Liver (tissue), 8 donors: ENCODE measurements at regions not wholly inside any gene's neighbourhood (a gene's known extent, or its start where the extent isn't known, plus 50 kb on each side); places are given as distances from the start of the nearest gene placed in this dataset.

ENCODE experiments used
- DNase-seq: peaks from one replicate; pipeline ENCODE4 v3.0.0-alpha.2; 2017; ENCODE audit warnings: low spot score
- H3K27ac ChIP-seq, 2 donors: one replicate each; pipeline ENCODE4 v1.7.0; 2013; ENCODE audit warnings: inconsistent platforms in 2 of 2, low read length in 2 of 2, control low read depth in 1 of 2, low read depth in 1 of 2, mild to moderate bottlenecking in 1 of 2
- H3K27me3 ChIP-seq, 4 donors: one replicate each; pipeline versions ENCODE4 v1.6.1 to v1.7.0; 2013; ENCODE audit warnings: low read length in 3 of 4, inconsistent platforms in 1 of 4, mild to moderate bottlenecking in 1 of 4, moderate library complexity in 1 of 4; ENCODE audit not compliant: control insufficient read depth in 4 of 4, insufficient read depth in 4 of 4
- H3K36me3 ChIP-seq, 4 donors: one replicate each; pipeline versions ENCODE4 v1.6.1 to v1.7.0; 2013; ENCODE audit warnings: low read length in 3 of 4, mild to moderate bottlenecking in 3 of 4, low read depth in 1 of 4, moderate library complexity in 1 of 4; ENCODE audit not compliant: control insufficient read depth in 4 of 4, insufficient read depth in 3 of 4
- H3K4me1 ChIP-seq, 4 donors: one replicate each; pipeline versions ENCODE4 v1.6.1 to v1.7.0; 2013; ENCODE audit warnings: low read length in 3 of 4, mild to moderate bottlenecking in 3 of 4, moderate library complexity in 1 of 4; ENCODE audit not compliant: control insufficient read depth in 4 of 4, insufficient read depth in 4 of 4
- H3K4me3 ChIP-seq, 3 donors: one replicate each; pipeline versions ENCODE4 v1.6.1 to v1.7.0; 2013; ENCODE audit warnings: low read length in 3 of 3, control low read depth in 1 of 3, low read depth in 1 of 3, mild to moderate bottlenecking in 1 of 3
- H3K9ac ChIP-seq, 2 donors: one replicate each; pipeline ENCODE4 v1.7.0; 2013; ENCODE audit warnings: low read length in 2 of 2, mild to moderate bottlenecking in 2 of 2, moderate library complexity in 2 of 2, control low read depth in 1 of 2, low read depth in 1 of 2
- H3K9me3 ChIP-seq, 4 donors: one replicate each; pipeline versions ENCODE4 v1.6.1 to v1.7.0; 2013; ENCODE audit warnings: low read length in 3 of 4; ENCODE audit not compliant: control insufficient read depth in 4 of 4
- EGR1 ChIP-seq, 2 donors: IDR thresholded peaks; 2 replicates each; pipeline ENCODE4 v1.6.1; 2016 to 2018; ENCODE audit warnings: antibody characterized with exemption in 2 of 2, low read depth in 2 of 2
- FOXA1 ChIP-seq: IDR thresholded peaks from 2 replicates; pipeline ENCODE4 v1.6.1; 2016; ENCODE audit warnings: antibody characterized with exemption
- FOXA2 ChIP-seq: IDR thresholded peaks from 2 replicates; pipeline ENCODE4 v1.6.1; 2016; ENCODE audit warnings: antibody characterized with exemption
- GABPA ChIP-seq, 2 donors: IDR thresholded peaks in 1 of 2; conservative IDR thresholded peaks in 1 of 2; 2 replicates each; pipeline ENCODE4 v1.6.1; 2016; ENCODE audit warnings: antibody characterized with exemption in 2 of 2, mild to moderate bottlenecking in 1 of 2, moderate library complexity in 1 of 2
- HNF4A ChIP-seq, 2 donors: conservative IDR thresholded peaks; 2 replicates each; pipeline ENCODE4 v1.6.1; 2016; ENCODE audit warnings: antibody characterized with exemption in 2 of 2, mild to moderate bottlenecking in 2 of 2
- JUND ChIP-seq, 2 donors: IDR thresholded peaks; 2 replicates each; pipeline ENCODE4 v1.6.1; 2016; ENCODE audit warnings: antibody characterized with exemption in 2 of 2
- NR2F2 ChIP-seq: IDR thresholded peaks from 2 replicates; pipeline ENCODE4 v1.6.1; 2016; ENCODE audit warnings: antibody characterized with exemption
- RAD21 ChIP-seq, 2 donors: IDR thresholded peaks; 2 replicates each; pipeline ENCODE4 v1.6.1; 2016; ENCODE audit warnings: antibody characterized with exemption in 2 of 2, mild to moderate bottlenecking in 2 of 2
- RXRA ChIP-seq, 2 donors: IDR thresholded peaks; 2 replicates each; pipeline ENCODE4 v1.6.1; 2017 to 2018; ENCODE audit warnings: antibody characterized with exemption in 2 of 2, mild to moderate bottlenecking in 1 of 2
- TAF1 ChIP-seq: conservative IDR thresholded peaks from 2 replicates; pipeline ENCODE4 v1.6.1; 2016; ENCODE audit warnings: antibody characterized with exemption, mild to moderate bottlenecking
- YY1 ChIP-seq: IDR thresholded peaks from 2 replicates; pipeline ENCODE4 v1.6.1; 2016; ENCODE audit warnings: antibody characterized with exemption, mild to moderate bottlenecking
- WGBS: extraction: QIAGEN DNeasy Blood & Tissue Kit; methylation state at CpG from one replicate; pipeline ENCODE4 v1.1.7; 2013; 5-methylcytosine and 5-hydroxymethylcytosine counted together
- TF ChIP-seq, protein P1 (sequence below): fragments of 150-350 bp; IDR thresholded peaks from 2 replicates; pipeline ENCODE4 v1.5.1; 2017; ENCODE audit warnings: improper control_type of control experiment, low read depth, low read length; ENCODE audit not compliant: missing input control
- TF ChIP-seq, protein P2 (sequence below): IDR thresholded peaks from 2 replicates; pipeline ENCODE4 v1.6.1; 2016; ENCODE audit warnings: antibody characterized with exemption, mild to moderate bottlenecking
- TF ChIP-seq, protein P3 (sequence below): IDR thresholded peaks from 2 replicates; pipeline ENCODE4 v1.6.1; 2016; ENCODE audit warnings: antibody characterized with exemption
- TF ChIP-seq, protein P4 (sequence below): IDR thresholded peaks from 2 replicates; pipeline ENCODE4 v1.6.1; 2016; ENCODE audit warnings: antibody characterized with exemption
- donor health status: healthy.
- donor health status: healthy.
- donor health status: healthy.
- donor health status: healthy.
- donor health status: healthy.

DNA sequence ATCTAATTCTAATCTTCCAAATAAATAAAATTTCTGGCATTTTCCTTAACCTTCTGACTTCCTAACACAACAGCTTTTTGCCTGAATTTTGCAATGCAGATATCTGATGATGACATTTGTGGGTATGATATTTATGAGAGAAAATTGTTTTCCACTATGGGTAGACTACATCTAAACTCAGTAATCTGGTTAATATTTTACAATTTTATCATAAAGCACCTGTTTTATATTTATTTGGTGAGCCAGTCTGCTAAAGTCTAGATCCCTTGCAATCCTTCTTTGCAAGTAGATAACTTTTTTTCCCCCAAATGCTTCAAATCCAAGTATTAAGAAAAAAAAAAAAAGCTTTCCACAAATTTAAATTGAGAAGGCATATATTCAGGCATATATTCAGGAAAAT, 246.2 kb upstream of the DAB2 start:
- Histone ChIP-seq H3K36me3 (no peaks in the 10 kb centered on the region), H3K4me1 (no peaks in the 10 kb centered on the region), H3K27ac (no peak overlapping the region), H3K4me3 (no peak overlapping the region), H3K9me3 (no peaks in the 10 kb centered on the region), H3K27me3 (no peaks in the 10 kb centered on the region), H3K9ac (no peak overlapping the region)
- no peak for TF ChIP-seq FOXA1
- no peak for TF ChIP-seq EGR1 (IDR thresholded peaks at IDR 0.05; ENCODE audit: low read depth in 2 of 2)
- TF ChIP-seq HNF4A (conservative IDR thresholded peaks at IDR 0.05) = no peak
- TF ChIP-seq GABPA (IDR thresholded peaks at IDR 0.05 in 1 of 2, conservative IDR thresholded peaks at IDR 0.05 in 1 of 2) = no peak
- TF ChIP-seq, protein P1, sequence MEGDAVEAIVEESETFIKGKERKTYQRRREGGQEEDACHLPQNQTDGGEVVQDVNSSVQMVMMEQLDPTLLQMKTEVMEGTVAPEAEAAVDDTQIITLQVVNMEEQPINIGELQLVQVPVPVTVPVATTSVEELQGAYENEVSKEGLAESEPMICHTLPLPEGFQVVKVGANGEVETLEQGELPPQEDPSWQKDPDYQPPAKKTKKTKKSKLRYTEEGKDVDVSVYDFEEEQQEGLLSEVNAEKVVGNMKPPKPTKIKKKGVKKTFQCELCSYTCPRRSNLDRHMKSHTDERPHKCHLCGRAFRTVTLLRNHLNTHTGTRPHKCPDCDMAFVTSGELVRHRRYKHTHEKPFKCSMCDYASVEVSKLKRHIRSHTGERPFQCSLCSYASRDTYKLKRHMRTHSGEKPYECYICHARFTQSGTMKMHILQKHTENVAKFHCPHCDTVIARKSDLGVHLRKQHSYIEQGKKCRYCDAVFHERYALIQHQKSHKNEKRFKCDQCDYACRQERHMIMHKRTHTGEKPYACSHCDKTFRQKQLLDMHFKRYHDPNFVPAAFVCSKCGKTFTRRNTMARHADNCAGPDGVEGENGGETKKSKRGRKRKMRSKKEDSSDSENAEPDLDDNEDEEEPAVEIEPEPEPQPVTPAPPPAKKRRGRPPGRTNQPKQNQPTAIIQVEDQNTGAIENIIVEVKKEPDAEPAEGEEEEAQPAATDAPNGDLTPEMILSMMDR = no peak
- no peak for TF ChIP-seq YY1
- TF ChIP-seq RAD21 (IDR thresholded peaks at IDR 0.05) = no peak
- TF ChIP-seq, protein P2, sequence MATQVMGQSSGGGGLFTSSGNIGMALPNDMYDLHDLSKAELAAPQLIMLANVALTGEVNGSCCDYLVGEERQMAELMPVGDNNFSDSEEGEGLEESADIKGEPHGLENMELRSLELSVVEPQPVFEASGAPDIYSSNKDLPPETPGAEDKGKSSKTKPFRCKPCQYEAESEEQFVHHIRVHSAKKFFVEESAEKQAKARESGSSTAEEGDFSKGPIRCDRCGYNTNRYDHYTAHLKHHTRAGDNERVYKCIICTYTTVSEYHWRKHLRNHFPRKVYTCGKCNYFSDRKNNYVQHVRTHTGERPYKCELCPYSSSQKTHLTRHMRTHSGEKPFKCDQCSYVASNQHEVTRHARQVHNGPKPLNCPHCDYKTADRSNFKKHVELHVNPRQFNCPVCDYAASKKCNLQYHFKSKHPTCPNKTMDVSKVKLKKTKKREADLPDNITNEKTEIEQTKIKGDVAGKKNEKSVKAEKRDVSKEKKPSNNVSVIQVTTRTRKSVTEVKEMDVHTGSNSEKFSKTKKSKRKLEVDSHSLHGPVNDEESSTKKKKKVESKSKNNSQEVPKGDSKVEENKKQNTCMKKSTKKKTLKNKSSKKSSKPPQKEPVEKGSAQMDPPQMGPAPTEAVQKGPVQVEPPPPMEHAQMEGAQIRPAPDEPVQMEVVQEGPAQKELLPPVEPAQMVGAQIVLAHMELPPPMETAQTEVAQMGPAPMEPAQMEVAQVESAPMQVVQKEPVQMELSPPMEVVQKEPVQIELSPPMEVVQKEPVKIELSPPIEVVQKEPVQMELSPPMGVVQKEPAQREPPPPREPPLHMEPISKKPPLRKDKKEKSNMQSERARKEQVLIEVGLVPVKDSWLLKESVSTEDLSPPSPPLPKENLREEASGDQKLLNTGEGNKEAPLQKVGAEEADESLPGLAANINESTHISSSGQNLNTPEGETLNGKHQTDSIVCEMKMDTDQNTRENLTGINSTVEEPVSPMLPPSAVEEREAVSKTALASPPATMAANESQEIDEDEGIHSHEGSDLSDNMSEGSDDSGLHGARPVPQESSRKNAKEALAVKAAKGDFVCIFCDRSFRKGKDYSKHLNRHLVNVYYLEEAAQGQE = no peak
- no peak for TF ChIP-seq NR2F2
- TF ChIP-seq FOXA2 = no peak
- no peak for TF ChIP-seq TAF1
- no peak for TF ChIP-seq JUND (IDR thresholded peaks at IDR 0.05)
- DNase-seq = no peak

DNA sequence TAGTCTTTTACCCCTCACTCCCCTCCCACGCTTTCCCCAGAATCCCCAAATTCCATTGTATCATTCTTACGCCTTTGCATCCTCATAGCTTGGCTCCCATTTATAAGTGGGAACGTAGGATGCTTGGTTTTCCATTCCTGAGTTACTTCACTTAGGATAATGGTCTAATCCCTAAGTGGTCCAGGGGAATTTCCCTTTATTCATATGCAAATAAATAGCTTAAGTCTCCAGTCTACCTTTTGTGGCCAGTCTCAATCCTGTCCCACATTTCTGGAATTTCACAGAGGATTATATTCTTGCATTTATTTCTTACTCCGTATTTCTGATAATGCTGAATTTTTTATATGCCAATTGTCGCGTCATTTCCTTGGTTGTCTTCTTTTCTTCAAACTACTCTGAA, 245.6 kb upstream of the DAB2 start:
- H3K27me3 ChIP-seq = no peaks in the 10 kb centered on the region
- no peak overlapping the region for H3K4me3 ChIP-seq
- H3K9me3 ChIP-seq = no peaks in the 10 kb centered on the region
- no peak for DNase-seq
- H3K27ac ChIP-seq = no peak overlapping the region
- H3K9ac ChIP-seq = no peak overlapping the region
- H3K4me1 ChIP-seq = no peaks in the 10 kb centered on the region
- 96% methylated on average over 6 of the region's 6 CpGs for WGBS
- no peak for TF ChIP-seq YY1
- TF ChIP-seq, protein P3, sequence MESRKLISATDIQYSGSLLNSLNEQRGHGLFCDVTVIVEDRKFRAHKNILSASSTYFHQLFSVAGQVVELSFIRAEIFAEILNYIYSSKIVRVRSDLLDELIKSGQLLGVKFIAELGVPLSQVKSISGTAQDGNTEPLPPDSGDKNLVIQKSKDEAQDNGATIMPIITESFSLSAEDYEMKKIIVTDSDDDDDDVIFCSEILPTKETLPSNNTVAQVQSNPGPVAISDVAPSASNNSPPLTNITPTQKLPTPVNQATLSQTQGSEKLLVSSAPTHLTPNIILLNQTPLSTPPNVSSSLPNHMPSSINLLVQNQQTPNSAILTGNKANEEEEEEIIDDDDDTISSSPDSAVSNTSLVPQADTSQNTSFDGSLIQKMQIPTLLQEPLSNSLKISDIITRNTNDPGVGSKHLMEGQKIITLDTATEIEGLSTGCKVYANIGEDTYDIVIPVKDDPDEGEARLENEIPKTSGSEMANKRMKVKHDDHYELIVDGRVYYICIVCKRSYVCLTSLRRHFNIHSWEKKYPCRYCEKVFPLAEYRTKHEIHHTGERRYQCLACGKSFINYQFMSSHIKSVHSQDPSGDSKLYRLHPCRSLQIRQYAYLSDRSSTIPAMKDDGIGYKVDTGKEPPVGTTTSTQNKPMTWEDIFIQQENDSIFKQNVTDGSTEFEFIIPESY = no peak
- no peak for TF ChIP-seq HNF4A (conservative IDR thresholded peaks at IDR 0.05)
- no peak for TF ChIP-seq RXRA (IDR thresholded peaks at IDR 0.05)
- TF ChIP-seq, protein P1 = no peak
- TF ChIP-seq RAD21 (IDR thresholded peaks at IDR 0.05) = no peak
- TF ChIP-seq, protein P4, sequence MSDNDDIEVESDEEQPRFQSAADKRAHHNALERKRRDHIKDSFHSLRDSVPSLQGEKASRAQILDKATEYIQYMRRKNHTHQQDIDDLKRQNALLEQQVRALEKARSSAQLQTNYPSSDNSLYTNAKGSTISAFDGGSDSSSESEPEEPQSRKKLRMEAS = no peak
- no peak for TF ChIP-seq NR2F2
- H3K36me3 ChIP-seq = no peaks in the 10 kb centered on the region
